NCI-H748 treated with DMSO at 0.1 percent for 48 hours (cell line): ENCODE measurements at regions not wholly inside any gene's neighbourhood (a gene's known extent, or its start where the extent isn't known, plus 50 kb on each side); places are given as distances from the start of the nearest gene placed in this dataset.

Source experiments
- DNase-seq: peaks from one replicate; lab custom pipeline; 2025; lab: John Stamatoyannopoulos, UW

DNA sequence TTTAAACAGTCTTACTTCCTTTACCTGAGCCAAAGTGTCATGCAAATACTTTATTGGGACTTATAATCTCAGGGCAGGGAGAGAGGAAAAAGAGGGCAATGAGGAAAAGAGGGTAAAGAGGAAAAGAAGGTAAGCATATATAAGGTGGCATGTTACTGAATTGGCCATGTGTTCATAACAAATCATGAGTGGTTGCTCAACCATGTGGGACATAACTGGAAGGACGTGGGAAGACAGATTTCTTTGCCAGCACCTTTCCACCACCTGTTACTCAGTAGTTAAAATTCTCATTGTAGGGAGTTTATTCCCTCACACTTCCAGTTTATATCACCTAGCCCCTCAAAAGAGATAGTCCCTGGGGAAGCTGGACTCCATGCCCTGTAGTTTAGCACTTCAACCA, 54.7 kb upstream of the TPRG1 start:
- no peak for DNase-seq

- no peak for DNase-seq
Observed at GRCh38 chr3:189118896-189119295, 52.9 kb upstream of the TPRG1 start.

DNA sequence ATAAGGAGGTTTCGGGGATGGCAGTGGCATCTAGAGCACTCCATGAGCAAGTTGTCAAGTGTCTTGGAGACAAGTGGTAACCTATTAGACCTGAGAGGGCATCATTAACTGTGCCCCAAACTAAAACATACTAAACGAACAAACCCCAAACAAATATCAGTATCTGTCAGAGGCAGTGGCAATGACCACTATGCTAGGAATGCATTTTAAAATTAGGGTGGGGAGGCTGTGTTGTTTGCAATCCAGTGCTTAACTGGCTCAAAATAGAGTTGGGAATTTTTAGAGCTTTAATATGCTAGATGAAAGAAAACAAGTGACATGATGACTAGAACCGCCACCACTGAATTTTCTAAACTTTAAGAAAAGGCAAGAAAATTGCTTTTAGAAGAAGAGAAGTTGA, 51.8 kb upstream of the TPRG1 start:
- no peak for DNase-seq

- DNase-seq, result no peak
Observed at GRCh38 chr3:189121092-189121491, 50.7 kb upstream of the TPRG1 start.
